NB4 (cell line): ENCODE measurements at regions not wholly inside any gene's neighbourhood (a gene's known extent, or its start where the extent isn't known, plus 50 kb on each side); places are given as distances from the start of the nearest gene placed in this dataset.

Experiments used
- DNase-seq: peaks from one replicate; pipeline ENCODE4 v3.0.0; 2010; ENCODE audit warnings: low read depth
- H3K4me3 ChIP-seq: one replicate; pipeline ENCODE4 v1.5.1; 2011; ENCODE audit warnings: mild to moderate bottlenecking, low read depth, low read length, moderate library complexity
- MYC ChIP-seq: IDR thresholded peaks from 2 replicates; pipeline ENCODE4 v1.6.1; 2011; ENCODE audit warnings: low read depth, low read length
- POLR2A ChIP-seq: IDR thresholded peaks from 2 replicates; pipeline ENCODE4 v1.6.1; 2011; ENCODE audit warnings: mild to moderate bottlenecking; ENCODE audit not compliant: insufficient read length; ENCODE audit errors: extremely low read depth
- TF ChIP-seq, protein P1 (sequence below): IDR thresholded peaks from 2 replicates; pipeline ENCODE4 v1.6.1; 2011; ENCODE audit warnings: low read depth, low read length
- TF ChIP-seq, protein P2 (sequence below): IDR thresholded peaks from one replicate; pipeline ENCODE4 v1.5.1; 2012; ENCODE audit warnings: low read depth, low read length

DNA sequence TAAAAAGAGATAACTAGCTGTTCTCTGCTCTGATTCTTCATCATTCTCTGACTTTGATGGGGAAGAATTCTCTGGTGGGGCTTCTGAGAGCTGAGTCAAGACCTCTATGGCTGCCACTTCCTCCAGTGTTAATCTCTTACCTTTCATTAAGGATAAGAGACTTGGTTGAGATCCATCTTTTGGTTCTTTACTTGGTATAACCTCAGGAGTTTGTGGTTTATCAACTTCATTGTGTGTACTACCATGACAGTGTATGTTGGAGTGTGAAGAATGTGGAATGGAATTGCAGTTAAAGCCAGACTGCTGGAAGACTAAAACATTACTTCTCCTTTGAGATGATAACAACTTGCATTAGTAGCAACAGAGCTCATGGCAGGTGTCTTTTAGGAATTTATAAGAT, 222.0 kb downstream of the SLITRK5 start:
- TF ChIP-seq, protein P1, sequence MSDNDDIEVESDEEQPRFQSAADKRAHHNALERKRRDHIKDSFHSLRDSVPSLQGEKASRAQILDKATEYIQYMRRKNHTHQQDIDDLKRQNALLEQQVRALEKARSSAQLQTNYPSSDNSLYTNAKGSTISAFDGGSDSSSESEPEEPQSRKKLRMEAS, result no peak
- no peak for TF ChIP-seq POLR2A
- no peak for TF ChIP-seq MYC
- TF ChIP-seq, protein P2, sequence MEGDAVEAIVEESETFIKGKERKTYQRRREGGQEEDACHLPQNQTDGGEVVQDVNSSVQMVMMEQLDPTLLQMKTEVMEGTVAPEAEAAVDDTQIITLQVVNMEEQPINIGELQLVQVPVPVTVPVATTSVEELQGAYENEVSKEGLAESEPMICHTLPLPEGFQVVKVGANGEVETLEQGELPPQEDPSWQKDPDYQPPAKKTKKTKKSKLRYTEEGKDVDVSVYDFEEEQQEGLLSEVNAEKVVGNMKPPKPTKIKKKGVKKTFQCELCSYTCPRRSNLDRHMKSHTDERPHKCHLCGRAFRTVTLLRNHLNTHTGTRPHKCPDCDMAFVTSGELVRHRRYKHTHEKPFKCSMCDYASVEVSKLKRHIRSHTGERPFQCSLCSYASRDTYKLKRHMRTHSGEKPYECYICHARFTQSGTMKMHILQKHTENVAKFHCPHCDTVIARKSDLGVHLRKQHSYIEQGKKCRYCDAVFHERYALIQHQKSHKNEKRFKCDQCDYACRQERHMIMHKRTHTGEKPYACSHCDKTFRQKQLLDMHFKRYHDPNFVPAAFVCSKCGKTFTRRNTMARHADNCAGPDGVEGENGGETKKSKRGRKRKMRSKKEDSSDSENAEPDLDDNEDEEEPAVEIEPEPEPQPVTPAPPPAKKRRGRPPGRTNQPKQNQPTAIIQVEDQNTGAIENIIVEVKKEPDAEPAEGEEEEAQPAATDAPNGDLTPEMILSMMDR, result no peak

DNA sequence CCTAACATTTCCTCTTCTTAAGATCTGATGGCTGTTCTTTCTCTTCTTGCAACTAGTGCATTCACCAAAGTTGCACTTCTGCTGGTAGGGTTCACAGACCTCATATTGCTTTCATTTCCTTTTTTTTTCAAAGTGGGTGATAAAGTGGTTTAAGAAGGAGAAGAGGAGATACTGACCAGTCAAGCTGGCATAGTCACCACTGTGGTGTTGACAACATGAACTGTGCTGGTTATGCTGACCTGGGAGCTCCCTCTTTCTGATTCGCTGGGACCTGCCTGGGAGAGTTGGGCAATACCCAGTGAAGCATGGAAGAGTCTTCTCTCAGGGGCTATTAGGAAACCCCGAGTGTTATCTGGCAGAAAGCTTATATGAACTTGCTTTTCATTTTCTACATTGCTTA, 222.9 kb downstream of the SLITRK5 start:
- no peak overlapping the region for H3K4me3 ChIP-seq
- peak; percentile 45 for DNase-seq
- TF ChIP-seq, protein P1, result no peak
- TF ChIP-seq POLR2A (no peak), MYC (no peak)
- TF ChIP-seq, protein P2, result no peak

More for the DNA sequence above, 222.0 kb downstream of the SLITRK5 start:
- H3K4me3 ChIP-seq, result no peak overlapping the region
- DNase-seq, result no peak

DNA sequence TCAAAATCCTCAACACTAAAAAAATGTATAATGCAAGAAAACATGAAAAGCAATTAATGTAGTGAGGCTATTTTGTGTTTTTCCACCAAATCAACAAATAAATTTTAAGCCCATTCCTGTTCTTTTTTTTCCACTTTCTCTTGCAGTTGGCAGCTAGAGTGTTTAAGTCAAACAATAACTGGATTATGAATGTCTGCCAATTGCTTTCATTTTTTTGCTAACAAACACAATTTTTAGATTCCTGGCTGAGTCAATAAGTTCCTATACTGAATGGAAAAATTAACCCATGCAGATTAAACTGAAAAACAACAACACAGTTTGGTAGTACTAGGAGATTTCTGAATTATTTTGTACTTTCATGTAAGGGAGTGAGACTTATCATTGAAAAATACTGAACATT, 232.4 kb downstream of the SLITRK5 start:
- no peak for DNase-seq
- no peak for TF ChIP-seq MYC
- TF ChIP-seq, protein P2, result no peak
- TF ChIP-seq POLR2A, result no peak
- TF ChIP-seq, protein P1, result no peak
- H3K4me3 ChIP-seq, result no peak overlapping the region

DNA sequence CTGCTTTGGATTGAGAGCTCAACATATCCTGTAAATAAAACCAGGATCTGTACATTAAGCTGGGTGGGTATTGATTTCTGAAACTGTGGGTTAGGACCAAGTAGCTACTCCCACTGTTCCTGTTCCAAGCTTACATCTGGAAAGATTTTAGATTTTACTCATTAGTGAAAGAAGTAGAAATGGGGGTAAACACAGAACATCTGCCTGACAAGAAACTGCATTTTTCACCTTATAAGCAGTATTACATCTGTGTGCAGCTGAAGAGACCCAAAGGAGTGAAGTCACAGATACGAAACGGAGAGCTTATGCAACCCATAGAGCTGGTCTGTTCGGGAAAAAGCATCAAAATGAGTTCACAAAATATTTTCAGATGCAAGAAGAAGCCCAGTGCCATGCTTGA, 235.2 kb downstream of the SLITRK5 start:
- no peak for DNase-seq
- TF ChIP-seq POLR2A, result no peak
- TF ChIP-seq, protein P2, result no peak
- TF ChIP-seq MYC, result no peak
- TF ChIP-seq, protein P1, result no peak
- H3K4me3 ChIP-seq, result no peak overlapping the region

DNA sequence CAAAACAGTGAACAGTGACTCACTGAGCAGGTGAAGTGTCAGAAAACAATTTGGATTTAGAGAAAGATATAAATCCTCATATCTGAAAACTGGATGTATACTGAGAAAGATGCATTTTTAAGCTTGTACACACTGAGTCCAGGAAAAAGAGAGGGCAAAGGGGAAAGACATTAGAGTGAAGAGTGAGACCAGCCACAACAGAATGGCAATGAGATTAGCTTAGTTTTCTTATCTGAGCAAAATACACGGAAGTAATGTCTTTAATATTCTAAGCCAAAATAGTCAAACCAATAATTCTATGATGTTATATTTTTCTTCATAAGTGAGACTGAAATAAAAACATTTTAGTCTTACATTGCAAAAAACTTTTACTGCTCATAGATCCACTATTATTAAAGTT, 236.0 kb downstream of the SLITRK5 start:
- no peak for DNase-seq
- TF ChIP-seq, protein P1, result no peak
- TF ChIP-seq MYC, result no peak
- TF ChIP-seq POLR2A, result no peak
- TF ChIP-seq, protein P2, result no peak

DNA sequence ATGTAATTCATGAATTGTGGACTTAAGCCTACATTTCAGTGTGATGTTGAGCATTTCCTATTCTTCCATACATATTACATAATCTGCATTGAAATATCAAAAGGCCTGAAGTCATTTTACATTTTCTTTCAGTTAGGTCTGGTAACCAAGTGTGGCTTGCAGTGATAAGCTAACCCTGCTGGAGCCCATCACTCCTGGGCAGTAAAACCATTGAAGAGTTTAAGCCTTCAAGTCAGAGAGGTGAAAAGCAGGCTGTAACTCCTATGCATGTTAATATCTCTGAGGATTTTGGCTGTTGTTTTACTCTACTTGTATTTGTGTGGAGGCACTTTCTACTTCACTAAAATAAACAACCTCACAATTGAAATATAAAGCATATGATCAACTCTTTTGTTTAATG, 248.8 kb downstream of the SLITRK5 start:
- DNase-seq, result no peak
- no peak for TF ChIP-seq MYC
- no peak for TF ChIP-seq POLR2A
- no peak overlapping the region for H3K4me3 ChIP-seq

More for the DNA sequence above, 236.0 kb downstream of the SLITRK5 start:
- no peak overlapping the region for H3K4me3 ChIP-seq
